Stimulated activated naive CD4-positive, alpha-beta T cell treated with Interleukin-2 at 50 U/mL for 16 hours (primary cell): ENCODE measurements at regions not wholly inside any gene's neighbourhood (a gene's known extent, or its start where the extent isn't known, plus 50 kb on each side); places are given as distances from the start of the nearest gene placed in this dataset.

Experiments used
- DNase-seq: peaks from one replicate; lab custom pipeline; 2025; lab: John Stamatoyannopoulos, UW

- DNase-seq: no peak
Measured at GRCh38 chr4:81946996-81947395, 426.8 kb downstream of the HNRNPD start.

GRCh38 chr4:81930506-81931238 lies 443.1 kb downstream of the HNRNPD start:
- no peak for DNase-seq

- DNase-seq: no peak
Measured at GRCh38 chr4:81923140-81923539, 450.7 kb downstream of the HNRNPD start.

GRCh38 chr4:81922313-81922712 lies 450.6 kb upstream of the RASGEF1B start:
- no peak for DNase-seq

GRCh38 chr4:81921751-81922159 lies 450.0 kb upstream of the RASGEF1B start:
- DNase-seq: no peak

GRCh38 chr4:81919810-81920209 lies 448.1 kb upstream of the RASGEF1B start:
- no peak for DNase-seq

GRCh38 chr4:81919223-81919622 lies 447.5 kb upstream of the RASGEF1B start:
- no peak for DNase-seq

- DNase-seq: no peak
Measured at GRCh38 chr4:81915430-81915829, 443.7 kb upstream of the RASGEF1B start.

- no peak for DNase-seq
Measured at GRCh38 chr4:81914623-81915022, 442.9 kb upstream of the RASGEF1B start.

- peak; percentile 0 for DNase-seq
Measured at GRCh38 chr4:81913427-81913879, 441.7 kb upstream of the RASGEF1B start.

- no peak for DNase-seq
Measured at GRCh38 chr4:81912376-81913030, 440.8 kb upstream of the RASGEF1B start.

- no peak for DNase-seq
Measured at GRCh38 chr4:81906905-81907304, 435.2 kb upstream of the RASGEF1B start.

GRCh38 chr4:81905971-81906370 lies 434.3 kb upstream of the RASGEF1B start:
- DNase-seq: no peak

- no peak for DNase-seq
Measured at GRCh38 chr4:81904121-81904520, 432.4 kb upstream of the RASGEF1B start.

GRCh38 chr4:81903212-81903611 lies 431.5 kb upstream of the RASGEF1B start:
- DNase-seq: no peak

- DNase-seq: no peak
Measured at GRCh38 chr4:81898862-81899504, 427.3 kb upstream of the RASGEF1B start.

GRCh38 chr4:81896936-81897335 lies 425.2 kb upstream of the RASGEF1B start:
- DNase-seq: no peak

GRCh38 chr4:81891005-81891996 lies 419.6 kb upstream of the RASGEF1B start:
- no peak for DNase-seq

GRCh38 chr4:81884986-81885385 lies 413.3 kb upstream of the RASGEF1B start:
- no peak for DNase-seq

GRCh38 chr4:81883530-81884450 lies 412.1 kb upstream of the RASGEF1B start:
- DNase-seq: no peak

- DNase-seq: no peak
Measured at GRCh38 chr4:81883004-81883403, 411.3 kb upstream of the RASGEF1B start.
